M059J (cell line): ENCODE measurements at regions not wholly inside any gene's neighbourhood (a gene's known extent, or its start where the extent isn't known, plus 50 kb on each side); places are given as distances from the start of the nearest gene placed in this dataset.
A peak's percentile ranks its signal among the peaks of the same experiment; 100 is the strongest.

ENCODE experiments used
- DNase-seq: peaks from one replicate; pipeline ENCODE4 v3.0.0-alpha.2; 2012; ENCODE audit warnings: low read depth

DNA sequence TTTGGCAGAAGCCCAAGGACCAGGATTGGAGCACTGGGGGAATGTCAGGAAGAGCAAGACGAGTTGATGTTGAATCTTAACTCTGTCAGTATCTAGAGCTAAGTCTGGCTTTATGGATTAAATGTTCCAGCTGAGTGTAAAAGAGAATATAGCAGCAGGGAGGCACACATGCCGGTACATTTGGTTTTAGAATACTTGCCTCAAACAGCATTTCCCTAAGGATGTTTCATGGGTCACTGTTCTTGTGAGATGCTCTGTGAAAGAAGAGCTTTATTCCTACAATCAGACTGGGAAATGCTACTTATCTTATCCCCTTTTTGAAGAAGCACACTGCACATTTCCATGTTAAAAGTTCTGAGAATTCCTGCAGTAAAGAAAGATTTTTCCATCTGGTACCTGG lies 440.3 kb upstream of the B3GALT2 start:
- DNase-seq = no peak

DNA sequence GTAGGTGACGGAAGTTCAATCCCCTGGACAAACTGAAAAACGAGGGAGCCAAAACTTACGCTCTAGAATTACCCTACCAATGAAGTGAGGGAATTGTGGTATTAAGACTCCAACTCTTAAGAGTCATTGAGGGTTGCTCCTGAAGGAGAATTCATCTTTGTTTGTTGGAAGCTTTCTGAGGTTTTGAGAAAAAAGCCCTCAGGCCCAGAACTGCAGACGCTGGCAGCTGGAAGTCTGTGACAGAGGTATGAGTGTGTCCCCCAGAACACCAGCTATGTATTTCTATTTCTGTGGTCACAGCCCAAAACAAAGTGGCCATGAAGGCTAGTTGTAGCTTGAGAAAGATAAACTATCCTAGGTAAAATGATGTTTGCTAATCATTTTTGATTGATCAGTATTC lies 438.8 kb upstream of the B3GALT2 start:
- peak; percentile 89 for DNase-seq

DNA sequence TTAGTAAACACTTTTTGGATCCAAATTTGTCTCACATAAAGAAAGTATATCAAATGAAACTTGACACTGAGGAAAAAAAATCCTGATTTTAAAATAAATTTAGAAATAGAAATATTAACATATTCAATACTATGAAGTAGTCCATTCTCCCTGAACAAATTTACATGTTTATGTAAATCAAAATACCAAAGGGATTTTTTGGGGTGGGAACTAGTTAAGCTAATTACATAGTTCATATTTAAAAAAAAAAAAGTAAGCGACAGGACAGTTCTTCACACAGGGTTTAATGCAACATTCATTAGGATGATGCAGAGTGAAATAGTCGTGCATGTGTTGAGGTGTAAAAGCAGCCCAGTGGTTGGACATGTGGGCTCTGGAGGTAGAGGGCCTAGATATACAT lies 433.5 kb upstream of the B3GALT2 start:
- DNase-seq = no peak

DNA sequence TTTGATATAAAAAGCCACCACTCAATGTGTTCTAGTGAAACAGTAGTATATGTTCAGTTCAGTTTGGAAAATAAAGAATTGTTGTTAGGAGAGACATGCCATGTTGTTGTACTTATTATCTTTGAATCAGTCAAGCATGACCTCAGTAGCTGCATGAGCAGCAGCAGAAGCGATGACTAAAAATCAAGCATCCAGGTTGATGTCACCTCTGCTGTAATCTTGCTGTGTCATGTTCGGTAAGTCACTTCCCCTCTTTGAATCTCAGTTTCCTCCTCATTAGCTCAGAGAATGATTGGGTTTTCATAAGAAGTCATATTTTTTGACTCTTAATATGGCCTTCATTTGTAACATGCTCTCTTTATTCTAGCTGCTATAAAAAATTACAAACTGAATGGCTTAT lies 428.4 kb upstream of the B3GALT2 start:
- peak; percentile 71 for DNase-seq

DNA sequence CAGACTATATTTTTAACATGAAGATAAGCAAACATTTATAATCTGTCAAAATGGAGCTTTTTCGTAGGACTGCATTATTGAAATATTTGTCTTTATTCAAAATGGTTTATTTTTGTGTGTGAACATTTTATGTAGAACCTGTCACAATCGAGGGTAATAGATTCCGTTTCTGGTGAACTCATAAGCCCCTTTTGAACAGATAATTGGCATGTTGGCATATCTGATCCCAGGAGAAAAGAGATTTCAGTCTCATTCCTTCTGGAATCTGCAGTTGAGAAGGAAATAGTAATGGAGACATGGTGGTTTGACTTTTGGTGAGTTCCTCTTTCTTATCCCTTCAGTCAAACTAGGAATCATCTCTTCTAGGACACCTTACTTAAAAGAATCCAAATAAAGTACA lies 427.9 kb upstream of the B3GALT2 start:
- DNase-seq = no peak

DNA sequence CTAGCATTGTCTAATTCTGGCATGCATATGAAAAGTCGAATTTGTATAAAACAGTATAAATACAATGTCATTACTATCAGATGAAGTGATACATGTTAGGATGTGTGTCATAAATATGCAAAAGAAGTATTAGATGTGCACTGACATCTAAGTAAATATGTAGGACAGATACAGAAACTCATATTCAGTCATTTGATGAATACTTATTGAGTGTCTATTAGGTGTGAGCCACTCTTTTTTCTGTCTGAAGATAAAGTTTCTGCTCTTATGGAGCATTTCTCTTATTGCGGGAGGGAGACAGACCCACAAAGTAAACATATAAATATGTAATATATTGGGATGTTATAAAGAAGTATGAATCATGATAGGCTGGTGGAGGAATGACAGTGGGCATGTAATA lies 426.6 kb upstream of the B3GALT2 start:
- no peak for DNase-seq

DNA sequence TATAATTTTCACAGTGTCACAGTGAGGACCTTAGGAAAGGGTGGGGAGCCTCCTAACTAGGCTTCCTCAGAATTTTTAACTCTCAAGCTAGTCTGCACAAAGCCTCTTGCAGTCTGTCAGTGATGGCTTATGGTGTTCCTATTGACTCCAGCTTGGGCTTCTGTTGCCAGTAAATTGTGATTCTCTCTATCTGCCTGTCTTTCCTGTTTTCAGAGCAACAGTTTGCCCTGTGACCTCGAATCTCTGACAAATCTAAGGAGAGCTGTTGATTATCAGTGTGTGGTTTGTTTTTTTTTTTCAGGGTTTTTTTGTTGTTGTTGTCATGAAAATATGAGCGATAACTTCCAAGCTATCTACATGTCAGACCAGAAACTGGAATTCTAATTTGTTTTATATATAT lies 423.2 kb upstream of the B3GALT2 start:
- no peak for DNase-seq

DNA sequence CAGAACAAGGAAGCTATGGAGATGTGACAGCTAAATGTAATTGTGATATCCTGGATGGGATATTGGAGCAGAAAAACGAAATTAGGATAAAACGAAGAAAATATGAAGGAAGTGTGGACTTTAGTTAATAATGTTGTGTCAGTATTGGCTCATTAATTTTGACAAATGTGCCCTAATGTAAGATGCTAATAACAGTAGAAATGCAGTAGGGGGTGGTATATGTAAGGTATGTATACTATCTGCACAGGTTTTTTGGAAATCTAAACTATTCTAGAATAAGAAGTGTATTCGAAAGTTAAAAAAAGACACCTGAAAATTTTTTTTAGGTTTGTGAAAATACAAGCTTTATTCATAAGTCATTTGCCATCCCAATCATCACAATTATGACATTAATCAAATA lies 421.4 kb upstream of the B3GALT2 start:
- no peak for DNase-seq

DNA sequence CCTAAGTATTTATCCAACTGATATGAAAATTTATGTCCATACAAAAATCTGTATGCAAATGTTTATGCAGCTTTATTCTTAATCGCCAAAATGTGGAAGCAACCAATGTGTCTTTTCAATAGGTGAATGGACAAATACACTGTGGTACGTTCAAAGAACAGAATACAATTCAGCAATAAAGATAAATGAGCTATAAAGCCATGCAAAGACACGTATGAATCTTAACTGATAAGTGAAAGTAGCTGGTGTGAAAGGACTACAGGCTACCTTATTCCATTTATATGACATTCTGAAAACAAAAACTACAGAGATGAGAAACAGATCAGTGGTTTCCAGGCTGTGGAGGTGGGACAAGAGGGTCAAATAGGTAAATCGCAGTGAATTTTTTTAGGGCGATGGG lies 419.6 kb upstream of the B3GALT2 start:
- no peak for DNase-seq

DNA sequence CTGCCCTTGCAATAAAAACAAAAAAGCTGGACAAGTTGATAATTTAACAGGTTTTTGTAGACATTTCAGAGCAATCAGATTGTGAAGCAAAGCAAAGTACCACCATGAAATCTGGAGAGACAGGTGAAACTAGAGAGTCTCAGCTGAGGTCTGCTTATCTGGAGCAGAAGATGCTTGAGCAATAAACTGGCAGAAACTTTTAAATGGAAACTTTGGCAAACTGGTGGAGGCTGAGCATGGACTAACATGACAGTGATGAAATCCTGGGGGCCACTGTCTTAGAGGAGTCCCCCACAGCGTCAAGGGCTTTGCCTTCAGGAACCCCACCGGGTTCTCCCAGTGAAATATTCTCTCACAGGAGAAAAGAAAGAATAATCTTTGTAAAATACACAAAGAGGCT lies 416.3 kb upstream of the B3GALT2 start:
- no peak for DNase-seq

DNA sequence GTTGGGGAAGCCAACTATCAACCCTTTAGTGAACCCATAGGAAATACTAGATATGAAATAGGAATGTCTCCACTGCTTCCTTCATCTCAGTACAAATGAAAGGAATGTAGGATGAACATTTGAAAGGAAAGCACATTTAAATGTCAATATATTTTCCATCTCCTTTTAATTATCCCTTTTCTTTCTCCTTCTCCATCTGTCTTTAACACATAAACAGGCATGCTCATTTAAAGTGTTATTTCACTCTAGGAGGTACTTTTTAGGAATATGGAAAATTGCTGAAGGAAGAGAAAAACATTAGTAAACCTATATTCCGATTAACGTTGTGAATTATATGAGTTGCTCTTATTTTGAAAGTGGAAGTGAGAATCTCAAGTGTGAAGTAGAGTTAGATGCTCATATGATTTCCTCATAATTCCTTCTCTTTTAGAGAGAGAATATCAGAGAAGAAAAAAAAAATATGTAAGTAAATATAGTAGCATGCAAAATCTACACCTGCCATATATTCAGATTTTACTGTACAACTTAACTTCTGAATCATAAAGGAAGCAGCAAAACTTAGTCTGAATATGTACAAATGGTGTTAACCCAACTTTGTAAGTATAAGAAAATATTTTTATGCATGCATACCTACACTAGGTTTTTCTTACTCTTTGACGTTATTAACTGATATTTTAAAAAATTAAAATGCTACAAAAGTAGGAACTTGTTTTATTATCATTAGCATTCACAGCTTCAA lies 406.9 kb upstream of the B3GALT2 start:
- no peak for DNase-seq

DNA sequence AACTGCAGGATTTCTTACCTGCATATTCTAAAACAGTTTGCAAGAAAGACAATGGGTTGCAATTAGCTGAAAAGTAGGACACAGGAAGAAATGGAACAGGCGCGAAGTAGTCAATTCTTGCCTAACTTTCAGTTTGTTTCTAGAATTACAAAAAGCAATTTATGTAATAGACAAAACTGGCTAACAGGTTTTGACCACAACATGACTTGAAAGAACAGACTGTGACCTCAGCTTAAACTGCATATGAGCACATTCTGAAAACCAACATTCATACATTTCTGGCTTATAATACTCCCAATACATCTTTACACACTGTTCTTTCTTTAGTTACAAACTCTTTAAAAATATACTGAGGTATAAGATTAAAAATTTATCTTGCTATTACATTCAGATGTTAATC lies 405.9 kb upstream of the B3GALT2 start:
- DNase-seq = no peak

DNA sequence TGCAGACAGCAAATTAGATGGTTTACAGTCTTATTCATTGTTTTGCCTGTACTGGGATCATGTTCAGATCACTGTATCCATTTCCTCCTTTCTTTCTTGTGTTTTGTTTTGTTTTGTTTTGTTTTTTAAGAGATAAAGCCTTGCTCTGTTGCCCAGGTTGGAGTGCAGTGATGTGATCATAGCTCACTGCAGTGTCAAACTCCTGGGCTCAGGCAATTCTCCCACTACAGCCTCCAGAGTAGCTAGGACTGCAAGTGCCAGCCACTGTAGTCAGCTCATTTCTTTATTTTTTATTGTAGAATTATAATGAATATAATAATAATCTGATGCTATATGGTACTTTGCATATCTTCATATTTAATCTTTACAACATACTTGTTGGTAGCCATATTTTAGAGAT lies 403.7 kb upstream of the B3GALT2 start:
- DNase-seq = peak; percentile 9

DNA sequence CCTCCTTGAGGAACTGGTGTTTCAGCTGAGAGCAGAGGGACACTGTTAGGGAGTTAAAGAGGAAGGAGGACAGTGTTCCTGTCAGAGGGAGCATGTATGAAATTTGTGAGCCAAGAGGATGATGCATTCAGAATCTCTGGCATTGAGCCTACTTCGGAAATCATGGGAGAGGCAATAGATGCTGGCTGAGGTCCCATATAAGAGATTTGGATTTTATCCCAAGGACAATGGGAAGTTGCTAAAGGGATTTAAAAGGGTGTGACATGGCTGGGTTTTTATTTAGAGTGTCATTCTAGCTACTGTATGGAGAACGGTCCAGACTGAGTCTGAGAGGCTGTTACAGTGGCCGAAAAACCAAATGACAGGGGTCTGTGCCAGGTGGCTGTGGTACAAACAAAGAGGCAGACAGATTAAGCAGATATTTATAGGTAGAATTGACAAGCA lies 403.2 kb upstream of the B3GALT2 start:
- peak; percentile 54 for DNase-seq

DNA sequence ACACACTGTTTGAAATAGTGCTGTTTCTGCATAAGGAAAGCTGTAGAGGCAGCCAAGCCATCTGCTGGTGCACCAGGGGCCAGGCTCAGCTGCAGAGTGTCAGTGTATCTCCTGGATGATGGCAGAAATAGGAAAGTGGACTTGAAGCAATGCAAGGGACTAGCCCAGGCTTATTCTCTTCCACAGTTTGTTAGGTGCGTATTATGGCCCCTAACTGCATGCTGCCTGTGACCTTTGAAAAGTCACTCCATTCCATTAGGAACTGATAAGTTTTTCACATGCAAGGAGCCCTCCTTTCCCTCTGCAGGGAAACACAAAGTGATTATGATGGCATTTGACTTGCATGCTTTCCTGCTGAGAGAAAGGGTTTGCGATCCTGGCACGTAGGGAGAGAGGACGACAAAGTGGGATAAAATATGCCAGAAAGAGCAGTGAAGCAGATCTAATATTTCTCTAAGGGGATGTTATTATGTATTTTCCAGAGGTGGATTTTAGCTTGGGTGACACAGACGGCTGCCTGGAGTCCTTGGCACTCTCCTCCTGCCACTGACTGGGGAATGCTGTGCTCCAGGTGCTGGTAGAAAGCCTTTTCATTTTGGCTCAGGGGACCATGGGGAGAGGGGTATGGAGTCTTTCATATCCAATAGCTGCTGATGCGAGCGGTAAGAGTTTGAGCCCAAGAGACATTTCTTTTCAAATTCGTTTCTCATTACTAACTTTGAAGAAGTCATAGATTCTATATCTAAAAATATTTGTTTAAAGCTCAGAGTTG lies 402.1 kb upstream of the B3GALT2 start:
- DNase-seq = no peak

DNA sequence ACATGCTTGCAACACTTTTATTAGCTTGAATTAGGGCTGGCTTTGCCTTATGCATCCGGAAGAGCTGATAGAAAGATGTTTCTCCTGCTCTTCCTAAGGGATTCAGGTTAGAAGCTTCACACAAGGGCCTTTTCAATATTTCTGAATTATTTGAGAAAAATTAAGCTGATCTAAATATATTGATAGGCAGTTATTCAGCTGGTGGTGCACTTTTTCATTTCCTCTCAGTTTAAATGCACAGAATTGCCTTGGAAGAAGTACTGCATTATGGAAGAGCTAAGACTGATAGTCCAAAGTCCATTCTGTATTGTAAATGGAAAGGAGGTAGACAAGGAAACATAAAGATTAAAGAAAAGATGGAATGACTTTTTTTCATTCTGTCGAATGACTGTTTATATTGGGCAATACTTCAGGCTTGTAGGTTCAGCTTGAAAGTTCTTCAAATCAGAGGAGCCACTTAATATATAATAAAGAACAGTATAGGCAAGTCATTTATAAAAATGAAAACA lies 398.4 kb upstream of the B3GALT2 start:
- DNase-seq = no peak

DNA sequence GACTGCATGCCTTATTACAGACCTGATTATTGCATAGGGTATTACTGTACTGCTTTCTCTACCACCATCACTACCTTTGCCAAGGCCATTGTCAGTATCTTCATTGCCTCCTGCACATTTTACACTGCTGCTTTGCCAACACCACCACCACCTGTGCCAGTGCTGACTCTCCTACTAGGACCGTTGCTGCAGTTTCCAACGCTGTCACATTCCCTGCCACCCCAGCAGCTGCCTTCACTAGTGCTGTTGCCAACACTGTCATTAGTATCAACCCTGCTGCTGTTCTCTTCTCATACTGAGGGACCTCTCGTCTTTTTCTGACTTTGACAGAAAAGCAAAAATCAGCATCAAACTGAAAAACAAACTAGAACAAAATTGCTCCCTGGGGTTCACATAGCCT lies 394.9 kb upstream of the B3GALT2 start:
- no peak for DNase-seq

DNA sequence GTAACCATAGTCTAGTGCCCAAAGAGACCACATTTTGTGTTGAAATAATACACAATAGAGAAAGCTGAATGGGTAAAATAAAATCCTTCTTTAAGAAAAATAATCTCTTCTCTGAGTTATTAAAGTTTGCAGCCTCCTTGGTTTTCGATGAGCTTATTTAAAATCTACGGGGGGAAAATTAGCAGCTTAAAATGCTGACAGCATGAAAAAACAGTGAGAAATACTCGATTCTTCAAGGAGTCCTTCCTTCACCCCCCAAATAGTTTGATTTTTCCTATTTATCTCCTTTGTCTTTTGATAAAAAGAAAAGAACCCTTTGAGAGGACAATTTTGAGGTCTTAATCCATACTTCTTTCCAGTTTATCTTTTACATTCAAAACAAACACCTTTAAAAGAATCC lies 394.0 kb upstream of the B3GALT2 start:
- no peak for DNase-seq

DNA sequence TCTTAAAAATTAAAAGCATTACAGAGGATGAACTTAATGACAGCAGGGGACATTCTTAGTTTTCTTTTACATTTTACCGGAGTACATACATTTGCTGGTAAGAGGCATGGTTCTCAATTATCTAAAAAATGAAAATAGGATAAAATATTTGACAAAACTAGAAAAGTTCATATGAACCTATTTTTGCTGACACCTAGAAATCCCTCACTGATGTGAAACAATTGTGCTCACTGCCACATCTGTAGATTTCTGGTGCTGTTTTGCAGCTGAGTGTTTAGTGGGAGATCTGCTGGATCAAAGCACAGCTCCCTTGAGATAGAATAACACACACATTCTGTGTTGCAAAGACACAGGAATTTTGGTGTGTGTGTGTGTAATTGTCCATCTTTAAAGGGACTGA lies 392.9 kb upstream of the B3GALT2 start:
- DNase-seq = no peak

DNA sequence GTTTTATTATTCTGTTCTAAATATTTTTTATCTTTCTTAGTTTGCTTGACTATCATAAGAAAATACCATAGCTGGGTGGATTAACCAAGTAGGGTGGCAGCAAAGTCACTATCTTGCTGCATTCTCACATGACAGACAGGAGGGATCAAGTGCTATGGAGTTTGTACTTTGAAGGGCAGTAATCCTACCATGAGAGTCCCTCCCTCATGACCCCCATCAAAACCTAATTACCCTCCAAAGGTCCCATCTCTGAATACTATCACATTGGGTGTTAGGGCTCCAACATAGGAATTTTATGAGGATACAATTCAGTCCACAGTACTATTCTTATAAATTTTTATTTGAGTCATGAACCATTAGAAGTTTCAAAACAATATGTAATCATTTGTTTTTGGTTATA lies 388.5 kb upstream of the B3GALT2 start:
- DNase-seq = no peak

DNA sequence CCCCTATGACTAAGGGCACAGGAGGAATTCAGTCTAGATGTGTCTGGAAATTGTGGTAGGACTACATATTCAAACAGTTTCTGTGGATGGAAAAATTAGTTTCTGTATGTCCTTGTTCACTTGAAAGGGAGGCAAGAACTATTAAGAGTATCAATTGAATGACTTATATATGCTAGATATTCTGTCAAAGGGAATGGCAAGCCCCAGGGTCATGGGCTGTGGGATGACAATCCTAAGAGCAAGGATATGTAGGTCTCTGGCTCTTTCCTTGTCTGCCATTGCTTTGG lies 383.5 kb upstream of the B3GALT2 start:
- DNase-seq = no peak

DNA sequence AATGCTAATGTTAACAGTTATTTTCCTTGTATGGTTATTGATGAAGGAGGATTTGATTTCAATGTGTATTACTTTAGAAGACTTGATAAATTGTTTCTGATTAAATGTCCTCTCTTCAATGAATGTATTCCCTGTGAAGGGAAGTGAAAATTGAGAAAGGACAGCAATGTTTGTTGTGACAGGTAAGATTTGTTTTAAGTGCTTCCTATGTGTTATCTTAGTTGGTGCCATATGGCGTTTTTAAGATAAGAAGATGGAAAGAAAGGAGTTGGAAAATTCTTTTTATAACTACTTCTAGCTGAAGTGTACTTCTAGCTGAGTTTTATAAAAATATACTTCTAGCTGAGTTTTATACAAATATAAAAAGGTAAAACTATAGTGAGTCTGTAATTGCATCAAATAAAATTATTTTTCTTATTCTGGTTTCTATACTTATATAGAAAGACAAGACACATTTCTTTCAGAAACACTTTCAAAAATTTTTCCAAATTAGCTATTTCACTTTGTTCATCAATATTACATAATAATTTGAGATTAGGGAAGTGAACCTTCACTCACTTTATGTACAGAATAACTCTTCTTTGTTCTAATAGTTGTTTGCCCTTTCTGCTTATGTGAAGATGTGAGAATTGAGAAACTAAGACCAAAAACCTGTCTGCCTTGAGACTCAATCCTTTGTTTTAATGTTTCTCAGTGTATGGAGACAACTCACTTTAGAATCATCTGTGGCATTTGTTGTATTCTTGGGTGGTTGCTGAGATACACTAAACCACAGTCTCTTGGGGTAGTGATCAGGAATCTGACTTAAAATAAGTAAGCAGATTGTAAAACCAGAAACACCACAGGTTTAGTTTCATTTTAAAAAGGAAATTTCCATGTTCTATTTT lies 382.9 kb upstream of the B3GALT2 start:
- DNase-seq = peak; percentile 90

DNA sequence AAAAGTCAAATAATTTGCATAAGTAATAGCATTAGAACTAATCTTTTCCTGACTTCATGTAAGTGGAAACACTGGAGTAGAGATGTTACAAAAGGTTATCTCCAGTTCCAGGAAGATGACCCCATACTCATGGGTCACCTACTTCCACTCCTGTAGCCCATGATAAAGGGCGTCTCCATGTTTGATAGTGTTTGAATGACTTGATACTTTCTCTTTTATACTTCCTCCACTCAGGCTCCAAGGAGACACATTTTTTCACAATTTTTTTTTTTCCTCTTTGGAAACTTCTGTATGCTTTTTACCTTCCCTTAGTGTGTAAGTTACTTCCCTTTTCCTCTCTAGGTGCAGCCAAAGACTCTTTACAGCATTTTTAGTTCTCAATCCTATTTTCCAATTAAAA lies 382.1 kb upstream of the B3GALT2 start:
- DNase-seq = peak; percentile 11
